HG02970 (cell line): ENCODE measurements at regions not wholly inside any gene's neighbourhood (a gene's known extent, or its start where the extent isn't known, plus 50 kb on each side); places are given as distances from the start of the nearest gene placed in this dataset.
"Not testable (repeated sequence)": the region's sequence is repeated elsewhere in the genome, so short reads cannot be mapped to it uniquely, and the experiment has no call there.

Source experiments
- ATAC-seq: cut with Tn5 transposase; IDR thresholded peaks from one replicate; pipeline ENCODE4 v1.9.1; 2021; ENCODE audit warnings: mild to moderate bottlenecking, moderate library complexity, moderate number of reproducible peaks; ENCODE audit not compliant: unreplicated experiment, low FRiP score

DNA sequence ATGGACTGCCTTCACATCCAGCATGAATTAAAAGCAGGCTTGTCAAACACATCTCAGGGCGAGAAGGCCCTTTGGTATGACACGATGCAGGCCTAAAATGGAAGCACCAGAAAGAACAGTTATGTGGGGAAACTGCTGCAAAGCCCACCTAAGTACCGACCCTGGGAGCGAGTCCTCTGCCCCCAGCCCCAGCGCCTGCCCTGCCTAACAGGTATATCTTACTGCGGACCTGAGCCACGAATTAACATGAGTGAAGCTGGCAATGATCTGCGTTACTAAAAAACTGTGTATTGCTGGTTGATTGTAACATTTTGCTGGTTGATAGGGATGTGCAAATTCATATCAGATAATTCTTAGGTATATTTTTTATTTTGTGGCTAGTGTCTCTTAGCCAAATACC is 441.5 kb downstream of the ZNF516 start:
- no peak for ATAC-seq

DNA sequence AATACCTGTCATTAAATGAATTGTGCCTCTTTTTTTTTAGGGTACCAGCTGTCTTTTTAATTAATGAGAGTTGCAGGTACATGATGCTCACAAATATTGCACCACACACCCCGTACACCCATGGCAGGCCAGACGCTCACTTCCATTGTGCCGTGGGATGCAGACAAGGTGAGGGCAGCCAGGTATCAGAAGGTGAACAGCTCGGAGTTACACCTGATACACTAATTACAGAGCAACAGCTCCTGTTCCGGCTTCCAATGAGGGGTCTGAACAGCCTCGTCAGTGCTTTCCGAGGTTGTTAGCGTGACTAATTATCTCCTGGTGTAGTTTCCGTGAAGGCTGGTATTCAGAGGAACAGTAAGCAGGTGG is 442.8 kb downstream of the ZNF516 start:
- no peak for ATAC-seq

DNA sequence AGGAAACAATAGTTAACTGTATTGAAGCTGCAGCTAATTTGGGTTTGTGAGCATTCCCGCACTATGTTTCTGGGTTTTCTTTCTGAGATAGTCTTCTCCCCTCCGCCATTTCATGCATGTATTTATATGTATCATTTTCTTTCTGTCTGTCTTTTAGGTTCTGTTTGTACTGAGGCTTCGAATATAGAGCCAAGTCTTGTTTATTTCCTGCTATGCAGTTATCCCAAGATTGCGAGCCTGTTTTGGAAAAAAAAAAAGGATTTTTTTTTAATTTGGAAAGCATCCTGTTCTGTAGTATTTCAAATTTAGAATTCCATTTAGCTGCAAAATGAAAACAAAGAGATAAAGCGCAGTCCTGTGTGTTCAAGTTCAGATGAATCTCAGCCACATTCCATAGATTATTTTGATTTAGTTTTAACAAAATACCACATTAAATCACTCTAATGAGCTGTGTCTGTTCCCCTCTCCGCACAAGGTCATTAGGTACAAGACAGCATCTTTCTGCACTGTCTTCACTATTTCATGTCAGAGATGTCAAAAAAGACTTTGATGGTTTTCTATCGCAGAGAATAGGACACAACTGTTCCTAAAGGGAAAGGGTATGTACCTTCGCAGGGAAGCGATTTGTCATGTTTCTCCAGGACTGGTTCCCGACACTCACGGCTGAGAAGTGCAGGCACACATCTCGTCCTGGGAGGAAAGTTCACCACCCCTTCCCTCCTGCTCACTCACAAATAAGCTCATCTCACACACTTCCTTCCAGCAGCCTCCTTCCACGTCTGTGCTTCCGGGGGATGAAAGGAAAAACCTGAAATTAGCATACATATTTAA is 443.4 kb downstream of the ZNF516 start:
- ATAC-seq, result no peak

DNA sequence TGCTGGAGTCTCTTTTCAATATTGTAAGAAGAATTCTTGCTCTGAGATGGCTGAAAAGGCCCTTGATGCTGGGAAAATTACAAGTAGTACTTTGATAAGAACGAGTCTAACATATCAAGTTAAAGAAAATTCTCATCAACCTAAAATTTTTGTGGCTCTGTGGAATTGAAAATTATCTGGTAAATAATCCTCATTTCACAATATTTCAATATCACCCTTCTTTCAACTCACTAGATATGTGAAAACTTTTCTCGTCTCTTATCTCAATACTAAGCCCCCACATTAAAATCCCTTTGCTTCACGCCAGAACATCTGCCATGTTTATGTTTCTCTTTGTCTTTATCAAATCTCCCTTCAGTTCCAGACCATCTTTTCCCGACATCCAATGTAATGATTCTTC is 448.8 kb downstream of the ZNF516 start:
- ATAC-seq, result no peak

DNA sequence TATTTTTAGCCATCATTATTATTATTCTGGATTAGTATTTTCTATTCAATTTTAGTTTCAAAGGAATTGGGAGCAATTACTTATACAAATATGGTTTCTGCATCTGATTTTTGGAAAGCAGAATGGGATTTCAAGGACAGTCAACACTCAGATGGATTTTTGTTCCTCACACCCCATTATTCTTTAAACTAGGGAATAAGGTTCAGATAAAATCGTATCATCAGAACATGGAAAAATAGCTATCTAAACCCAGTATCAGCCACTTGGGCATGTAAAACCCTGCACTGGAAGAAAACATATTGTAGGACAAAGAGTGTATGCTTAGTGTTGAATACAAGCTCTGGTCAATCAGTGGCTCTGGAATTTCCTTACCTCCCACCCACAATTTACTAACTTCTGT is 452.5 kb downstream of the ZNF516 start:
- no peak for ATAC-seq

DNA sequence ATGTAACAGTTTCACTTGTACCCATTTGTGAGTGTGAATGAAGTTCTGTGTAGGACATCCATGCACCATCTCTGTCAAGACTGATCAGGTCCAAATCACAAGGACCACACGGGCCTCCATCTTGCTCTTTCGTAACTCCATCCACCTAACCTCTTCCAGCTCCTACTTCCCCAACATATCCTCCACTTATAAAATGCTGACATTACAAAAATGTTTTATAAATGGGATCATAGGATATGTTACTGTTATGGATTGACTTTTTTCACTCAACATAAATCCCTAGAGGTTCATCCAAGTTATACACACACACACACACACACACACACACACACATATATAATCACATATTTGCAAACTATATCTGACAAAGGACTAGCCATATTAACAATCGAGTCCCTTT is 476.8 kb downstream of the ZNF516 start:
- ATAC-seq, result no peak

DNA sequence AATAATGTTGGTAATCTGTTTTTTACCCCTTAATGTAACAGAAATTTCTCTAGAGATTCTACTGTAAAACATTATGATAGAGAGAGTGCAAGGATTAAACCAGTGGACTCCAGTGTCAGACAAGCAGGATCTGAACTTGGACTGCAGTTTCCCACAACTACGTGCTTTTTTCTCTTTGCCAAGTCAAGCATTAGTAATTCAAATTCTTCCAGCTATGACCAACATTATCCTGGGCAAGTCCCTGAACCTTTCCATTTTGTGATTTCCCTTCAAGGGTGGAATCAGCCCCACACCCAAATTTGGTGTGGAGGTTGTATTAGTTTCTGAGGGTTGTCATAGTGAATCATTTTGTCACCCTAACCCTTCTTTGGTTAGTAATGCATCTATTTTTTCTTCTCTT is 482.0 kb downstream of the ZNF516 start:
- no peak for ATAC-seq

DNA sequence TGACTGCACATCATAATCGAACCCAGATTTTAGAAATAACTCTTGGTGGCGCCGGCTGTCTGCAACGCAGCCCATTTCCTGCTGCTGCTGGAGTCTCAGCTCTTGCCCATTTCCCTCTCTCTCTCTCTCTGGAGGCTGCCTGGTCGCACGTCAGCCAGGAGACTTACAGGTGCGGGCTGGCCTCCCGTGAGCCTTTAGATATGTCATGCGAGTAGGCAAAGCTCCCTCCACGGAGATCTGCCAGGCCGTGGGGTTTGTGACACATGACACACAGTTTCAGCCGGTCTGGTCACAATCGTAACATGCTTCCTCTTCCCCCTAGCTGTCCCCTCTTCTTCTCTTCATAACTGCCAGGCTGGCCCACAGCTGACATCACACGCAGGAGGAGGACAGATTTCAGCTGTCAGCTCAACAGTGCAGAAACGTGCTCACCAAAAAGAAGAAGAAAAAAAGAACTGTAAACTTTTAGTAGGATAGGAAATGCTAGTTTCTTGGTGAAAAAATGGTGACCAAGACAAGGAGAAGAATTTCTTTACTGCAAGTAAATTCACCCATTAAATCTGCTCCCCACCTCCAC is 489.3 kb downstream of the ZNF516 start:
- no peak for ATAC-seq

DNA sequence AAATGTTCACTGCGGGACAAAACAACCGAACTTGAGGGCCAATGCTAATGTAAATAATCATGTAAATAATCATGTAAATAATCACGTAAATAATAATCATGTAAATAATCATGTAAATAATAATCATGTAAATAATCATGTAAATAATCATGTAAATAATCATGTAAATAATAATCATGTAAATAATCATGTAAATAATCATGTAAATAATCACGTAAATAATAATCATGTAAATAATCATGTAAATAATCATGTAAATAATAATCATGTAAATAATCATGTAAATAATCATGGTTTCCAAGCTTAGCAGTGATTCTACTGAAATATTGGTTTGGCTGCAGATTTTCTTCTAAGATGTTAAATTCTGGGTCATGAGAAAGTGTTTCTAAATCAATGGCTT is 507.1 kb downstream of the ZNF516 start:
- ATAC-seq, result not testable (repeated sequence)

DNA sequence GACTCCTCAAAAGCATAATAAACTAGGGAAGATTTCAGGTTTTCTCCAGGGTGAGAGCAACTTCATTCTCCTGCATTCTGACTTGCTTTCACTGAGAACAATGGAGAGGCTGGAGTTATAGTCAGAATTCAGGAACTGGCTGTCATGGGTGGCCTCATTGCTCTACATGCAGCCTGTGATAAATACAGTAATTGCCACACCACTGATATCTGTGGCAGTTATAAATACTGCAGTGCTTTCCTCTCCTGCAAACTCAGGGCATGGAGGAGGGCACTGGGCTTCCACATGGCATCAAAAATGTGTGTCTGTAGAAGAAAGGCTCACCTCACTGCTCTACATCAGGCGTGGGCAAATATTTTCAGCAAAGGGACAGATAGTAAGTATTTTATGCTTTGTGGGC is 510.2 kb downstream of the ZNF516 start:
- no peak for ATAC-seq

DNA sequence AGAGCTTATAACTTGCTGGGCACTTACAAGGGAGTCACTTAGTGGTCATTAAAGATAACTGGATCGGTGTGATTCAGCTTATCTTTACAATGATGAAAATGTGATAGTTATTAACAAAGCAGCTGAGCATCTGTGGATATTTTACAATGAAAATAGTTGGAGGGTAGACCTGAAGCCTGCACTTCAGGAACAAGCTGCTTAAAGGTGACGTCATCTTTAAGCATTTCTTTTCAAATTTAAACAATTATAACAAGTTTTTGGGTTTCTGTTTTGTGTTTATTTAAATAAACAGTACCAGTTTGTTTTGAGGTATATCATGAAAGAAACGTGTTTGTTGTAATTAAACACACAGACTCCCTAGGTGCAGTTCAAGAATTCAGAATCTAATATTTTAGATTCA is 513.9 kb downstream of the ZNF516 start:
- no peak for ATAC-seq

DNA sequence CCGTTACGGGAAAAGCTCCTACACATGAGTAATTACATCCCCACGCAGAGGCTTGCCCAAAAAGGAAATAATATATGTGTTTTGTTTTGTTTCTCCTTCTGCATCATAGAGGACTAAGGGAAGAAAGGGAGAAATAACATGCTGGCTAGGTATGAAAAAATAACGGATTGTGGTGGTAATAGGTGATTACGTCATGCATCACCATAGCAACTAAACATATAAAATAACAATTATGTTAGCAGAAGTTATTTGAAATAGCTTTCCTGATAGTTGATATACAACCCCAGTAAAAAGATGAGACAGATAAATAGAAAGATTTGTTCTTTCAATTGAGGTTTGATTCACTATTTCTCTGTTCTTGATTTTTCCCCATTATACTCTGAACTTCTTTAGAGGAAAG is 518.0 kb downstream of the ZNF516 start:
- ATAC-seq, result no peak

DNA sequence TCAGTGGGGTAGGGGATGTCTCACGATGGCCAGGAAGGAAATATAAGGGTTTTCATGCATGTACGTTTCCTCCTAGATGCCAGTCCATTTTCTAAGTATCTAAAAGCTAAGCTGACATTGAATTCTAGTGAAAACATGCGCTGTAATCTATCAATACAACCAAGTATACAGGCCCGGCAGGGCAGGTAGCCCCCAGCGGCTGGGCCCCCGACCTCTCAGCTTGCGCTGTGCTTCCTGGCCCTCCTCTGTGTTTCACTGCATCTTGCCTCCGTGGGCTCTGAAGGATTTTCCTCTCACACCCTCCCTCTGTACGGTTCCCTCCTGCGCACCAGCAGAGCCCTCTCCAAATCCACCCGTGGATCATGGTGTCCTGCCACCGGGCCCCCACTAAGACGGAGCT is 524.8 kb downstream of the ZNF516 start:
- ATAC-seq, result no peak

DNA sequence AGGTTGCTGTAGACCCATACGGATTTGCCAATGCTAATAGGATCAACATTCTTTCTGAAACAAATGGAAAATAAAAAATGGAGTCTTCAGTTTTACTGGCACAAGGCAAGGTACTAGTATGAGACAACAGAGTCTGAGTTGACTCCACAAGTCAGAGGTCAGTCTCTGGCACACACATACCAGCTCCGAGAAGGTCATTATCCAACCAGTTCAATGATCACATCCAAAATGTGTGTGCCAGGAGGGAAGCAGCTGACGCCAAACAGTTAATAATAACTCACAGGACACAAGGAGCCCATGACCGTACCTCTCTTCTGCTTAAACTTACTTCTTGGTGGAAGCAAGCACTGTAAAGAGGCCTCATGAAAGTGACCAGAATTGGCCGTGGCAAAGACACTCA is 528.6 kb downstream of the ZNF516 start:
- no peak for ATAC-seq

DNA sequence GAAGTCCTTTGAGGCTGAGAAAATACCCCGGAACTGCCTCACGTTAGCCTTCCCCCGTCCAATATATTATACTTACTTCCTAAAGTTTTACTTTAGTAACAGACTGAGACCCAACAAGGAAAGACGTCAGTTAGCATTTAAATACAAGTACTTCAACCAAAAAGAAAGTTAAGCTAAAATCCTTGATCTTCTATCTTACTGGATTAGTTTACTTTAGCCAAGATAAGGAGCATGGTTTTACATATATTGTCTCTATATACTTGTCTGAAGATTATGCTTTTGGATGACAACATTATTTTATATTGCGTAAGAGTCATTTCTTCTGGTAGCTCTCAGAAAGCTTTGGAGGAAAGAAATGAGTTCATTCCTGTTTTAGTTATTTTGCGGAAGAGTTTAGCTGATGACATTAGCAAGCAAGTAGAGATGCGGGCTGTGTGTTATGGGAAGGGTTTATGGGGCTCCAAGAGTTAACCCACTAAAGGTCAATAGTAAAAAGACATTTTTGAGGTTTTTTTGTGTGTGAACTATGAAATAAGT is 532.9 kb downstream of the ZNF516 start:
- no peak for ATAC-seq

DNA sequence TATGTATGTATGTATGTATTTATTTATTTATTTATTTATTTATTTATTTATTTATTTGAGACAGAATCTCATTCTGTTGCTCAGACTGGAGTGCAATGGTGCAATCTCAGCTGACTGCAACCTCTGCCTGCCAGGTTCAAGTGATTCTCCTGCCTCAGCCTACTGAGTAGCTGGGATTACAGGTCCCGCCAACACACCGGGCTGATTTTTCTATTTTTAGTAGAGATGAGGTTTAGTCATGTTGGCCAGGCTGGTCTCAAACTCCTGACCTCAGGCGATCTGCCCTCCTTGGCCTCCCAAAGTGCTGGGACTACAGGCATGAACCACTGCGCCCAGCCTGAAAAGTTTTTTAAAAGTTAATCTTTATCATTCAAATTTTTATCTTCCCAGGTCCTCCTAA is 532.9 kb upstream of the SMIM21 start:
- ATAC-seq, result not testable (repeated sequence)

DNA sequence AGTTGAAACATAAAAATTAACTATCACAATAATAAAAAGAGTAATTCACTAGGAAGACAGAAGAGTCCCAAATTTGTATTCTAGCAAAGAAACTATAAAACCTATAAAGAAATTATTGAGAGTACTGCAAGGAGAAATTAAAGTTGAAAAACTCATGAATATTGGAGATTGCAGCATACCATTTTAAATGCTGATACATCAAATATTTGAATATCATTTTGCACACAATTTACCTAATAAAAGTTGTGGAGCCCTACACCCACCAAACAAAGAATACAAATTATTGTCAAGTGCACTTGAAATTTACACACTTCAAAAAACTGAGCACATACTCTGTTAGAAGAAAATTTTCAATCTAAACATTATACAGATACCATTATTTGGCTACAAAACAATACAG is 531.6 kb upstream of the SMIM21 start:
- ATAC-seq, result no peak

DNA sequence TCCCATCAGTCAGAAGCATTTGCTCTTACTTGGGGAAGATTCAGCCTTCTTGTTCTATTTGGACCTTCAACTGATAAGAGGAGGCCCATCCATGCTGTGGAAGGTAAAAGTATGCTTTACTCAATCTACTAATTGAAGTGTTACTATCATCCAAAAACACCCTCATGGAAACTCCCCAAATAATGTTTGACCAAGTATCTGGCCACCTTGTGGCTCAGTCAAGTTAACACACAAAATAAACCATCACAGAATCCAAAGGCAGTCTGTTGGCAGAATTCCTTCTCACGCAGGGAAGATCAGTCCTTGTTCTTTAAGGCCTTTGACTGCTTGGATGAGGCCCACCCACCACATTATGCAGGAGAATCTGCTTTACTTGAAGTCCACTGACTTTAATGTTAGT is 531.2 kb upstream of the SMIM21 start:
- ATAC-seq, result no peak

DNA sequence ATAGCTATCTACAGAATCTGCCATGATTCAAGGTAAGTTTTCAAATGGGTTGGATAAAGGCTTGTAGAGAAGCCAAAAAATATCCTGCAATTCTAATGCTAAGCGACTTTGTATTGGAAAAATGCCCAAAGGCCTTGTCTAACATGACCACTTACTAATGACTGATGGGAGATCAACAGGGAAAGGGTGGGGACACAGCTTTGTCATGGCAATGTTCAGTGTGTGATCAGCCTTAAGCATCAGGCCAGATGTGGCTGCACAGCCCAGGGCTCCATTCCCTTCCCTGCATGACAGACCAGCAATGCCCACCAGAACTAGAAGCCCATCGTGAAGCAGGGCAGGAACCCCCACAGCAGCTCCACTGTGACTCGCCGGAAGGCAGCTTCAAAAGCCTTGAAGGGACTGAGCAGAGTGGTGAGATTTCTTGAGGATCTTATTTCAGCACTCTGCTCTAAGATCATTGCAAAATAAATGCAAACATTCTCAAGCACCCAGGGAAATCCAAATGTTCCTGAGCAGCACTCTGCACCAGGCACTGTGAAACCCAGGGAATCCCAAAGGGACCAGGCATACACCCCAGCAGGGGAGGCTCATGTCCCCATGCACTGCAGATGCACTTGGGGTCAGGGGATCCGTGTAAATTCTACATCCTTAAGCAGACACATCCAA is 517.9 kb upstream of the SMIM21 start:
- no peak for ATAC-seq

DNA sequence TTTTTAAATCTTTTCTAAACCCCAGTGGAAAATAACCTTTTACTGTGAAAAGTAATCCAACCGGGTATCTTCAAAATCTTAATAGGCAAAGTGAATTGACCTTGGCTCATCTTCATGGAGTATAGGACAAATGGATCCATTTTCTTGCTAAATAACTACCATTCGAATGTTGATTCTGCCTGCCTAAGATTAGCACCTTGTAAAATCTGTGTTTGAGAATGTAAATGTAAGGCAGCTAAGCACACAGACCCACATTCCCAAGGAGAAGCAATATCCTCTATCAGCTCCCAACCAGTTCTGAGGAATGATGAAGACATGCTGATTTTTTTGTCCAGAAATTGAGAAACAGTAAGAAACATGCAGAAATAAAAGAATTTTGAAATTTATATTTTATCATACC is 509.8 kb upstream of the SMIM21 start:
- ATAC-seq, result no peak

DNA sequence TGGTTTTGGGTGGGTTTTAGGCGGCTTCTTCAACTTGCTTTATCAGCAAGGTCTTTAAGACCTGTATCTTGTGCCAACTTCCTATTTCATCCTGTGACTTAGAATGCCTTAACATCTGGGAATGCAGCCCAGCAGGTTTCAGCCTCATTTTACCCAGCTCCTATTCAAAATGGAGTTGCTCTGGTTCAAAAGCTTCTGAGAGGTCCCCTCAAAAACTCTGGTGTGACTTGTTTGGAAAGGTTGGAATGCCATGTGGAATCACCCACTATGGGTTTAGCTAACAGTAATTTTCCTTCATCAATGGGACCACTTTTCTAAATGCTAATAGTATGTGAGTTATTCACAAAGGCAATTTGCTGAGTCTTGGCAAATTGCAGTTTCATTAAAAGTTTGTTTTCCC is 509.4 kb upstream of the SMIM21 start:
- ATAC-seq, result no peak

DNA sequence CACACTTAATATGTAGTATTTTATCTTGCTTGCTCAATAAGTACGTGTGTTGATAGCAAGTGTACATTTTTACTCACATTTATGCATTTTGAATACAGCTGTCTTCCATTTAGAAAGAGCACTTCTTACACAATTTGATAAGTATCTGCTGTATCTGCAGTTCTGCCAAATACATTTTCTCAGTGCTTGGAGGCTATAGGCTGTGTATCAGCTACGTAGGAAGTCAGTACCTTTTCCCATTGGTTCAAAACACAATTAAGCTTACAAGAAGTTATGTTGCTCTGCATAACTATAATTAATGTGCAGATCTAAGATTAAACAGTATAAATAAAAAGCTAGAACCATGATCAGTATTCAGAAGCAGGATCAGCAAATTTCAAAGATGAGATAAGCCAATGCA is 503.6 kb upstream of the SMIM21 start:
- ATAC-seq, result no peak
